BJ (cell line): ENCODE measurements at regions not wholly inside any gene's neighbourhood (a gene's known extent, or its start where the extent isn't known, plus 50 kb on each side); places are given as distances from the start of the nearest gene placed in this dataset.

Source experiments
- CTCF ChIA-PET: fragments of 350-600 bp; formaldehyde crosslinking; extraction: SDS; loops from one replicate; lab custom pipeline; 2021; ENCODE audit warnings: antibody characterized with exemption, inconsistent platforms; lab: Yijun Ruan, JAX
- POLR2A ChIA-PET: fragments of 300-600 bp; sonication (Branson Sonifier 250); formaldehyde crosslinking; extraction: SDS; loops from one replicate; lab custom pipeline; 2021; ENCODE audit warnings: antibody characterized with exemption; lab: Charles Lee
- DNase-seq: peaks from one replicate; pipeline ENCODE4 v3.0.0-alpha.2; 2011; ENCODE audit warnings: low read depth
- H3K27me3 ChIP-seq: 2 replicates; pipeline ENCODE4 v1.6.0; 2011; ENCODE audit warnings: low read length; ENCODE audit not compliant: control insufficient read depth, insufficient read depth
- H3K36me3 ChIP-seq: 2 replicates; pipeline ENCODE4 v1.5.1; 2011; ENCODE audit warnings: low read length; ENCODE audit not compliant: control insufficient read depth, insufficient read depth
- H3K4me3 ChIP-seq: 2 replicates; pipeline ENCODE4 v1.5.1; 2011; ENCODE audit warnings: low read depth, mild to moderate bottlenecking, control low read depth, low read length
- TF ChIP-seq, protein P1 (sequence below): IDR thresholded peaks from 2 replicates; pipeline ENCODE4 v1.5.1; 2011; ENCODE audit warnings: low read depth, mild to moderate bottlenecking, control low read depth, inconsistent platforms, low read length, moderate library complexity; ENCODE audit not compliant: insufficient read depth

DNA sequence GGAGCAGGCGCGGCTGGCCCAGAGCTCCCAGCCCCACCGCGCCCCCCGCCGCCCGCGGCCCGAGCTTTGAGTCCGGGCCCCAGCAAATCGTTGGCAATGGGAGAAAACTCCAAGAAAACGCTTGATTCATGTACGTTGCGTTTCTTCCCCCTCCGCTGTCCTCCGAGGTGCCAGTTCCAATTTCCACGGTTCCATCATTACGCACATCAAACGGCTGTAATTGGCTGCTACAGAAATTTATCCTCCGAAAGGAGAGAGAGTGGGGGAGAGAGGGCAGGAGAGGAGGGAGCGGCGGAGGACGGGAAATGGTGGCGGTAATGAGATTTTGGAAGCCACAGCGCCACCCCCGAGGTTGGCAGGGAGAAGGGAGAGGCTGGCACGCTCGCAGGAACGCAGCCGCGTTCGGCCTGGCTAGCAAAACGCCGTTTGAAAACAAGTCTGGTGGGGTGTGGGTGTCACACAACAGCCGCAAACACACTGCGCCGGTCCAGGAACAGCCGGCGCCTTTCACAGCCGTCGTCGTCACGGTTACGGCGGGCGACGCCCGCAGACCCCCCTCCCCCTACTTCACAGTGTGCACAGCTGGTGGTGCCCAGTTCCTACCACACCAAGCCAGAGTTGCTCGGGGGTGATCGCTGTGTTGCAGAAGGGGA, 57.5 kb downstream of the UNCX start:
- DNase-seq = no peak
- TF ChIP-seq, protein P1, sequence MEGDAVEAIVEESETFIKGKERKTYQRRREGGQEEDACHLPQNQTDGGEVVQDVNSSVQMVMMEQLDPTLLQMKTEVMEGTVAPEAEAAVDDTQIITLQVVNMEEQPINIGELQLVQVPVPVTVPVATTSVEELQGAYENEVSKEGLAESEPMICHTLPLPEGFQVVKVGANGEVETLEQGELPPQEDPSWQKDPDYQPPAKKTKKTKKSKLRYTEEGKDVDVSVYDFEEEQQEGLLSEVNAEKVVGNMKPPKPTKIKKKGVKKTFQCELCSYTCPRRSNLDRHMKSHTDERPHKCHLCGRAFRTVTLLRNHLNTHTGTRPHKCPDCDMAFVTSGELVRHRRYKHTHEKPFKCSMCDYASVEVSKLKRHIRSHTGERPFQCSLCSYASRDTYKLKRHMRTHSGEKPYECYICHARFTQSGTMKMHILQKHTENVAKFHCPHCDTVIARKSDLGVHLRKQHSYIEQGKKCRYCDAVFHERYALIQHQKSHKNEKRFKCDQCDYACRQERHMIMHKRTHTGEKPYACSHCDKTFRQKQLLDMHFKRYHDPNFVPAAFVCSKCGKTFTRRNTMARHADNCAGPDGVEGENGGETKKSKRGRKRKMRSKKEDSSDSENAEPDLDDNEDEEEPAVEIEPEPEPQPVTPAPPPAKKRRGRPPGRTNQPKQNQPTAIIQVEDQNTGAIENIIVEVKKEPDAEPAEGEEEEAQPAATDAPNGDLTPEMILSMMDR = no peak
- H3K4me3 ChIP-seq = peak overlapping the region; percentile 26; the same call in 1 of the 2 replicates
- ChIA-PET POLR2A (no interaction called here), CTCF (interaction anchor here (0.9 to 1.0 kb wide), 3 partner anchors 10 to 26 kb away, joined by 3 read pairs; no protein-coding TSS in a partner anchor)
- H3K36me3 ChIP-seq = no peaks in the 10 kb centered on the region
- peaks cover 13% of the 10 kb centered on the region for H3K27me3 ChIP-seq

DNA sequence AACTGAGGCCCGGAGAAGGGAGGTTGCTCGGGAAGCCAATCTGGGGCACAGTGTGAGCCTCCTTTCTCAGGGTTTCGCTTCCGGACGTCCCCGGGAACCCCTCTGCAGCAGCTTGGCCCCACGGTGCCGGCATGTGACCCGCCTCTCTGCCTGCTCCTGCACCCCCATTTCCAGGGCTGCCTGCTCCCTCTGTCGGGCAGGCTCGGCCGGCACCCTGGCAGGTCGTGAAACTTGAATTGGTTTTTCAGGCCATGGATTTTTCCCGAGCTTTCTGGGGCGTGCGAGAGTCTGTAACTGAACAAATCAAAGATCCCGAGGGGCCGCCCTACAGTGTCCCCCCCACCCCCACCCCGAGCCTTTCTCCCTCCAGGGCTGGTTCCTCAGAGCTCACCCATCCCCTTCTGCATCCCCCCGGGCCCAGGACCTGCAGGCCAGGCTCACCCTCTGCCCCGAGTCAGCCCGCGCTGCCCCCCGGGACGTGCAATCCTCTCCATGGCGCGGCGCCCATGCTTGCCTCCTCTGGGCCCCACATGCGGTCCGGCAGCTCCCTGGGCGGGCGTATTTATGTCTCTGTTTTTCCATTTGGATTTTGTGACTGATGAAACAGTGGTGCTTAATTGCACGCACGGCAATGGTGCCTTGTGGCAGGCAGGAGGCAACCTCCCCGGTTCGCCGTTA, 58.1 kb downstream of the UNCX start:
- POLR2A ChIA-PET = no interaction called here
- Histone ChIP-seq H3K27me3 (peaks cover 13% of the 10 kb centered on the region), H3K36me3 (no peaks in the 10 kb centered on the region), H3K4me3 (peak overlapping the region; percentile 26)
- DNase-seq = peak; percentile 5
- TF ChIP-seq, protein P1 = peak; percentile 45
- CTCF ChIA-PET = interaction anchor here (0.9 to 1.0 kb wide), 2 partner anchors 9 to 26 kb away, joined by 3 read pairs; no protein-coding TSS in a partner anchor

DNA sequence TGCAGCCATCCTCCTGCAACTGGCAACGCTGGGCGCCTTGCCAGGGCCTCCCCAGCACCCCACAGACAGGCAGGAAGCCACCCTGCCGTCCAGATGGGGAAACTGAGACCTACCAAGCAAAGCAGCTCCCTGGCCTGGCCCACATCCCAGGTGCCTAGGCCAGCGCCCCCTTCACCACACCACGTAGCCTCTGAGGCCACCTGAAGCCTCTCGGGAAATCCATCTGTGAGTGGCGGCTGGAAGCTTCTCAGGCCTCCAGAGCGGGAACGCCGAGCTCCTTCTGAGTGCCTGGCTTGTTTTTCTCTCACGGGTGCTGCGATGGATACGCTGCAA, 58.7 kb downstream of the UNCX start:
- CTCF ChIA-PET = interaction anchor here (0.9 to 1.0 kb wide), 2 partner anchors 9 to 25 kb away, joined by 3 read pairs; no protein-coding TSS in a partner anchor
- TF ChIP-seq, protein P1 = no peak
- POLR2A ChIA-PET = no interaction called here
- Histone ChIP-seq H3K27me3 (peaks cover 13% of the 10 kb centered on the region), H3K36me3 (no peaks in the 10 kb centered on the region), H3K4me3 (no peak overlapping the region)
- DNase-seq = no peak

DNA sequence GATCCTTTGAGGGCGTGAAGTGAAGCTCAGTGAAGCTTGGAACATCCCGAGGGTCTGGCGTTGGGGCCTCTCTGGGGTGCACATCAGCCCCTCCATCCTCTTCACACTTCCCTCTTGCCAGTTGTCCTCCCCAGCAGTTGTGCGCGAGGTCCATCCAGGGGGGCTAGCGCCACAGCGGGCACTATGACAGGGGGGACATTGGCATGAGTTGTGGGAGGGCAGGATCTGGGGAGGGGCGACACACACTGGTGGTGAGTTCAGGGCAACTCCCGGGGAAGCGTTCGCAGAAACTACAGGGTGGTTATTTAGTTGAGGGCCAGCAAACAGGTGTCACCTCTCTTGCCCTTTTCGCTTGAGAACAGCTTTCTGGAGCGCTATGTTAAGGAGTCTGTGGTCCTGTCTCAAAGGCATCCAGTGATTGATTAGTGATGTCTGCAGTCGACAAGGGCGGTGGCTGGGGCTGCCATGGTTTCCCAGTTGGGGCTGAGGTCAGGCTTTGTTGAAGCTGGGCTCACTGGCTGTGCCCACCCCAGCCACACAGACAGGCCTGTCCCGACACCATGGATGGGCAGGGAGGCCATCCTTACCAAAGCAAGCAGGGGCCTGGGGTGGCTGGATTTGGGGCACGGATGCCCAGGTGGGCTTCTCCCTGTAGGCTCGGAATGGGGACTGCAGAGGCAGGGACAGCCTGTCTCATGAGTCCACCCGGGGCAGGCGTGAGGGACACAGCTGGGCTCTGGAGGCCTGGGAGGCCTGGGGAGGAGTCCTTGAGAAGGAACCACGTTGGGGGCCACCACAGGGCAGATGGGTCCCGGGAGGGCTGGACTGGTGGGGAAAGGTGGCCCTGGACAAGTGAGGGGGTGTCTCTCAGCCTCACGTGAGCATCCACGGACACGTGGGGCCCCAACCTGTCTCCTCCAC, 59.4 kb downstream of the UNCX start:
- ChIA-PET CTCF (no interaction called here), POLR2A (no interaction called here)
- no peak for DNase-seq
- TF ChIP-seq, protein P1 = no peak
- no peak overlapping the region for H3K4me3 ChIP-seq
- peaks cover 15% of the 10 kb centered on the region for H3K27me3 ChIP-seq
- no peaks in the 10 kb centered on the region for H3K36me3 ChIP-seq
